SK-N-SH (cell line): ENCODE measurements at regions not wholly inside any gene's neighbourhood (a gene's known extent, or its start where the extent isn't known, plus 50 kb on each side); places are given as distances from the start of the nearest gene placed in this dataset.

Source experiments
- CTCF ChIA-PET: fragments of 300-600, 350-600 bp; formaldehyde crosslinking; extraction: SDS; loops from one replicate; lab custom pipeline; 2021; lab: Yijun Ruan, JAX
- POLR2A ChIA-PET: fragments of 350-600 bp; sonication (Branson Sonifier 250); formaldehyde crosslinking; extraction: SDS; loops from one replicate; lab custom pipeline; 2020; ENCODE audit warnings: antibody characterized with exemption, inconsistent platforms; lab: Yijun Ruan, JAX
- DNase-seq: peaks from one replicate; pipeline ENCODE4 v3.0.0; 2012
- H2AFZ ChIP-seq: fragments of 200-600 bp; sonication (generic); 2 replicates; pipeline ENCODE4 v1.8.1; 2016; ENCODE audit warnings: antibody characterized with exemption, mild to moderate bottlenecking, low read depth
- H3F3A ChIP-seq: fragments of 200-600 bp; sonication (generic); replicated peaks from 2 replicates; pipeline ENCODE3; 2016; ENCODE audit warnings: antibody characterized with exemption, mild to moderate bottlenecking; ENCODE audit not compliant: insufficient read depth
- H3K27ac ChIP-seq, 2 experiments: fragments of 200-500 bp in 1 of 2; fragments of 200-600 bp in 1 of 2; sonication (Bioruptor generic) in 1 of 2; sonication (generic), shearing (Covaris generic) in 1 of 2; 2 replicates each; pipeline versions ENCODE4 v1.5.1 to v1.6.1; 2014 to 2016; ENCODE audit warnings: low read depth in 2 of 2, inconsistent platforms in 1 of 2, low read length in 1 of 2, mild to moderate bottlenecking in 1 of 2, mixed read lengths in 1 of 2
- H3K27me3 ChIP-seq: fragments of 200-600 bp; sonication (generic), shearing (Covaris generic); 2 replicates; pipeline ENCODE4 v1.6.1; 2016; ENCODE audit warnings: mixed run types; ENCODE audit not compliant: insufficient read depth
- H3K36me3 ChIP-seq, 2 experiments: fragments of 200-500 bp in 1 of 2; fragments of 200-600 bp in 1 of 2; sonication (Bioruptor generic) in 1 of 2; sonication (generic) in 1 of 2; replicated peaks in 1 of 2; 2 replicates each; pipeline versions ENCODE3 to v1.5.1; 2014 to 2016; ENCODE audit warnings: low read length in 1 of 2, mild to moderate bottlenecking in 1 of 2; ENCODE audit not compliant: insufficient read depth in 2 of 2, control insufficient read depth in 1 of 2
- H3K4me1 ChIP-seq, 2 experiments: fragments of 200-500 bp in 1 of 2; fragments of 200-600 bp in 1 of 2; sonication (Bioruptor generic) in 1 of 2; sonication (generic), shearing (Covaris generic) in 1 of 2; 2 replicates each; pipeline versions ENCODE4 v1.5.1 to v1.6.1; 2014 to 2016; ENCODE audit warnings: low read depth in 1 of 2, low read length in 1 of 2, mixed run types in 1 of 2; ENCODE audit not compliant: insufficient read depth in 2 of 2, control insufficient read depth in 1 of 2
- H3K4me2 ChIP-seq: fragments of 200-600 bp; sonication (generic), shearing (Covaris generic); 2 replicates; pipeline ENCODE4 v1.6.1; 2017; ENCODE audit warnings: mixed run types
- H3K4me3 ChIP-seq, 2 experiments: fragments of 200-500 bp in 1 of 2; fragments of 200-600 bp in 1 of 2; sonication (Bioruptor generic) in 1 of 2; sonication (generic), shearing (Covaris generic) in 1 of 2; 2 replicates each; pipeline versions ENCODE4 v1.5.1 to v1.8.1; 2014 to 2016; ENCODE audit warnings: low read depth in 2 of 2, inconsistent platforms in 1 of 2, low read length in 1 of 2, mild to moderate bottlenecking in 1 of 2, mixed read lengths in 1 of 2, moderate library complexity in 1 of 2
- H3K79me2 ChIP-seq: fragments of 200-600 bp; sonication (generic); 2 replicates; pipeline ENCODE4 v1.8.1; 2017; ENCODE audit warnings: mild to moderate bottlenecking; ENCODE audit not compliant: insufficient read depth
- H3K9ac ChIP-seq: fragments of 200-600 bp; sonication (generic); 2 replicates; pipeline ENCODE4 v1.6.1; 2017; ENCODE audit warnings: mixed run types
- H3K9me2 ChIP-seq: fragments of 200-600 bp; sonication (generic); 2 replicates; pipeline ENCODE4 v1.6.1; 2017; ENCODE audit warnings: mixed run types
- H3K9me3 ChIP-seq: fragments of 200-600 bp; sonication (generic); 2 replicates; pipeline ENCODE4 v1.6.1; 2017; ENCODE audit warnings: mixed run types, mild to moderate bottlenecking, moderate library complexity
- H4K20me1 ChIP-seq: fragments of 200-600 bp; sonication (generic); 2 replicates; pipeline ENCODE4 v1.6.1; 2017; ENCODE audit warnings: mild to moderate bottlenecking, mixed run types; ENCODE audit not compliant: insufficient read depth
- CHD2 ChIP-seq: fragments of 150-350 bp; IDR thresholded peaks from 2 replicates; pipeline ENCODE4 v1.6.1; 2018; ENCODE audit warnings: low read length; ENCODE audit not compliant: partially characterized antibody
- ELF1 ChIP-seq: IDR thresholded peaks from 2 replicates; pipeline ENCODE4 v1.4.0; 2012
- EZH2phosphoT487 ChIP-seq: fragments of 200-600 bp; sonication (generic); IDR thresholded peaks from 2 replicates; pipeline ENCODE4 v1.6.1; 2017; ENCODE audit warnings: low read depth, mixed run types, mild to moderate bottlenecking, antibody characterized with exemption, moderate library complexity, borderline replicate concordance
- FOXJ3 ChIP-seq: sonication (generic); formaldehyde crosslinking; IDR thresholded peaks from 2 replicates; pipeline ENCODE4 v1.5.1; 2020; ENCODE audit warnings: mild to moderate bottlenecking, missing genetic modification reagents
- GABPA ChIP-seq: IDR thresholded peaks from 2 replicates; pipeline ENCODE4 v1.4.0; 2012; ENCODE audit warnings: low read depth, mild to moderate bottlenecking
- MXI1 ChIP-seq: IDR thresholded peaks from 2 replicates; pipeline ENCODE4 v1.6.1; 2012; ENCODE audit warnings: mild to moderate bottlenecking, low read depth, low read length, improper control_type of control experiment
- NFIC ChIP-seq: IDR thresholded peaks from 2 replicates; pipeline ENCODE4 v1.4.0; 2012; ENCODE audit warnings: borderline replicate concordance
- POLR2AphosphoS5 ChIP-seq: IDR thresholded peaks from 2 replicates; pipeline ENCODE4 v1.6.1; 2012; ENCODE audit warnings: low read depth, low read length
- RAD21 ChIP-seq: IDR thresholded peaks from 2 replicates; pipeline ENCODE4 v1.6.1; 2012; ENCODE audit warnings: mild to moderate bottlenecking, low read length
- RCOR1 ChIP-seq: fragments of 150-350 bp; IDR thresholded peaks from 2 replicates; pipeline ENCODE4 v1.6.1; 2017; ENCODE audit warnings: antibody characterized with exemption, low read length
- RFX5 ChIP-seq: IDR thresholded peaks from 2 replicates; pipeline ENCODE4 v1.6.1; 2012; ENCODE audit warnings: mild to moderate bottlenecking, improper control_type of control experiment, low read length
- RXRA ChIP-seq: IDR thresholded peaks from 2 replicates; pipeline ENCODE4 v1.4.0; 2012; ENCODE audit warnings: low read depth, mild to moderate bottlenecking, borderline replicate concordance
- SMC3 ChIP-seq: IDR thresholded peaks from 2 replicates; pipeline ENCODE4 v1.6.1; 2012; ENCODE audit warnings: low read depth, low read length, improper control_type of control experiment
- WGBS: methylation state at CpG from one replicate; pipeline ENCODE4 v1.1.6; 2017; ENCODE audit warnings: low lambda C conversion rate; 5-methylcytosine and 5-hydroxymethylcytosine counted together
- TF ChIP-seq, protein P1 (sequence below): IDR thresholded peaks from 2 replicates; pipeline ENCODE4 v1.4.0; 2012; ENCODE audit warnings: low read depth
- TF ChIP-seq, protein P2 (sequence below): IDR thresholded peaks from 2 replicates; pipeline ENCODE4 v1.6.1; 2012; ENCODE audit warnings: mild to moderate bottlenecking, low read depth, low read length, moderate library complexity
- TF ChIP-seq, protein P3 (sequence below): fragments of 150-350 bp; IDR thresholded peaks from 2 replicates; pipeline ENCODE4 v1.6.1; 2016; ENCODE audit warnings: mild to moderate bottlenecking, low read depth, low read length
- TF ChIP-seq, protein P4 (sequence below): IDR thresholded peaks from 2 replicates; pipeline ENCODE4; 2012

DNA sequence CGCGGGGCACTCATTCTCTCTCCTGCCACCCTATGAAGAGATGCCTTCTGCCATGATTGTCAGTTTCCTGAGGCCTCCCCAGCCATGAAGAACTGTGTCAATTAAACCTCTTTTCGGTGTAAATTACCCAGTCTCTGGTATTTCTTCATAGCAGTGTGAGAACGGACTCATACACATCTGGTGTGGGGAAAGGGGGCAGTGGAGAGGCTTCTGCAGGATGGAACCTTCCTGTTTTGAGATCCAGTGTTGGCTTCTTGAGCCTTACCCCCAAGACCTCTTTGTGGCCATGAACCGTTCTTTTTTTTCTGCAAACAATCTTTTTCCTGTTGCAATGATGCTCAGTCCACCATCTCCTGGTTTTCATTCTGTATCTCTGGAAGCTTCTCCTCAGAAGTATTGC lies 248.4 kb downstream of the PRDM2 start:
- H3K4me1 ChIP-seq: no peaks in the 10 kb centered on the region
- no peaks in the 10 kb centered on the region for H4K20me1 ChIP-seq
- WGBS: 3% methylated on average over 4 of the region's 5 CpGs
- H2AFZ ChIP-seq: no peak overlapping the region
- ChIA-PET CTCF (interaction anchor here (1.2 to 1.6 kb wide), 3 partner anchors 14 to 283 kb away, joined by 3 read pairs; no protein-coding TSS in a partner anchor), POLR2A (no interaction called here)
- no peaks in the 10 kb centered on the region for H3K36me3 ChIP-seq
- no peaks in the 10 kb centered on the region; the same call in 1 of the 2 replicates for H3K27me3 ChIP-seq
- TF ChIP-seq RCOR1 (no peak), RXRA (no peak), ELF1 (no peak), POLR2AphosphoS5 (no peak), MXI1 (no peak), CHD2 (no peak), NFIC (no peak), EZH2phosphoT487 (no peak), GABPA (no peak), RAD21 (no peak), SMC3 (no peak), FOXJ3 (CRISPR knock-in tag) (no peak), RFX5 (no peak)
- TF ChIP-seq, protein P1, sequence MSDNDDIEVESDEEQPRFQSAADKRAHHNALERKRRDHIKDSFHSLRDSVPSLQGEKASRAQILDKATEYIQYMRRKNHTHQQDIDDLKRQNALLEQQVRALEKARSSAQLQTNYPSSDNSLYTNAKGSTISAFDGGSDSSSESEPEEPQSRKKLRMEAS: no peak
- TF ChIP-seq, protein P2, sequence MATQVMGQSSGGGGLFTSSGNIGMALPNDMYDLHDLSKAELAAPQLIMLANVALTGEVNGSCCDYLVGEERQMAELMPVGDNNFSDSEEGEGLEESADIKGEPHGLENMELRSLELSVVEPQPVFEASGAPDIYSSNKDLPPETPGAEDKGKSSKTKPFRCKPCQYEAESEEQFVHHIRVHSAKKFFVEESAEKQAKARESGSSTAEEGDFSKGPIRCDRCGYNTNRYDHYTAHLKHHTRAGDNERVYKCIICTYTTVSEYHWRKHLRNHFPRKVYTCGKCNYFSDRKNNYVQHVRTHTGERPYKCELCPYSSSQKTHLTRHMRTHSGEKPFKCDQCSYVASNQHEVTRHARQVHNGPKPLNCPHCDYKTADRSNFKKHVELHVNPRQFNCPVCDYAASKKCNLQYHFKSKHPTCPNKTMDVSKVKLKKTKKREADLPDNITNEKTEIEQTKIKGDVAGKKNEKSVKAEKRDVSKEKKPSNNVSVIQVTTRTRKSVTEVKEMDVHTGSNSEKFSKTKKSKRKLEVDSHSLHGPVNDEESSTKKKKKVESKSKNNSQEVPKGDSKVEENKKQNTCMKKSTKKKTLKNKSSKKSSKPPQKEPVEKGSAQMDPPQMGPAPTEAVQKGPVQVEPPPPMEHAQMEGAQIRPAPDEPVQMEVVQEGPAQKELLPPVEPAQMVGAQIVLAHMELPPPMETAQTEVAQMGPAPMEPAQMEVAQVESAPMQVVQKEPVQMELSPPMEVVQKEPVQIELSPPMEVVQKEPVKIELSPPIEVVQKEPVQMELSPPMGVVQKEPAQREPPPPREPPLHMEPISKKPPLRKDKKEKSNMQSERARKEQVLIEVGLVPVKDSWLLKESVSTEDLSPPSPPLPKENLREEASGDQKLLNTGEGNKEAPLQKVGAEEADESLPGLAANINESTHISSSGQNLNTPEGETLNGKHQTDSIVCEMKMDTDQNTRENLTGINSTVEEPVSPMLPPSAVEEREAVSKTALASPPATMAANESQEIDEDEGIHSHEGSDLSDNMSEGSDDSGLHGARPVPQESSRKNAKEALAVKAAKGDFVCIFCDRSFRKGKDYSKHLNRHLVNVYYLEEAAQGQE: no peak
- no peaks in the 10 kb centered on the region for H3K79me2 ChIP-seq
- no peaks in the 10 kb centered on the region for H3K9me3 ChIP-seq
- no peak overlapping the region for H3K9ac ChIP-seq
- H3K4me3 ChIP-seq: no peak overlapping the region
- H3F3A ChIP-seq: no peaks in the 10 kb centered on the region
- no peak for DNase-seq
- H3K9me2 ChIP-seq: no peaks in the 10 kb centered on the region
- no peak overlapping the region for H3K4me2 ChIP-seq
- H3K27ac ChIP-seq: no peak overlapping the region

DNA sequence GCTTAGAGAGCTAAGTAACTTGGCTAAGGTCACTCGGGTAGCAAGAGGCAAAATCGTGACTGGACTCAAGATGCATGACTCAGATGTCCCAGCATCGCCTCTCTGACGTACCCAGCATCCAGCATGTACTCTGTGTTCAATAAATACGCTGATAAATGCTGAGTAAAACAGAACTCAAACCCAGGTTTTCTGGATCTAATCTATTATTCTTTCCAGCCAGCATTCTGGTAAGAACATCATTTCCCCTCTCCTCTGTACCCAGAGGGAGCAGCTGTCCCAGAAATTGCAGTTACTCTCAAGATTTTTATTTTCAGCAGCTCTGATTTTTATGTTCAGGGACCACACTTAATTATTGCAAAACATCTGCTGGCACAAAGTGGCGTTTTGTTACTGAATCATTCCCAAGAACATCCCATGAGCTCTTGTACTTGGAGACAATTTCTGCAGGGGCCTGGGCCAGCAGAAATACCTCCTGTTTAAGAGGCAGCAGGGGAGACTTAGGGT lies 249.0 kb downstream of the PRDM2 start:
- TF ChIP-seq, protein P2: no peak
- TF ChIP-seq CHD2 (no peak), RXRA (no peak), GABPA (no peak)
- TF ChIP-seq, protein P3, sequence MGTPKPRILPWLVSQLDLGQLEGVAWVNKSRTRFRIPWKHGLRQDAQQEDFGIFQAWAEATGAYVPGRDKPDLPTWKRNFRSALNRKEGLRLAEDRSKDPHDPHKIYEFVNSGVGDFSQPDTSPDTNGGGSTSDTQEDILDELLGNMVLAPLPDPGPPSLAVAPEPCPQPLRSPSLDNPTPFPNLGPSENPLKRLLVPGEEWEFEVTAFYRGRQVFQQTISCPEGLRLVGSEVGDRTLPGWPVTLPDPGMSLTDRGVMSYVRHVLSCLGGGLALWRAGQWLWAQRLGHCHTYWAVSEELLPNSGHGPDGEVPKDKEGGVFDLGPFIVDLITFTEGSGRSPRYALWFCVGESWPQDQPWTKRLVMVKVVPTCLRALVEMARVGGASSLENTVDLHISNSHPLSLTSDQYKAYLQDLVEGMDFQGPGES: no peak
- TF ChIP-seq, protein P4, sequence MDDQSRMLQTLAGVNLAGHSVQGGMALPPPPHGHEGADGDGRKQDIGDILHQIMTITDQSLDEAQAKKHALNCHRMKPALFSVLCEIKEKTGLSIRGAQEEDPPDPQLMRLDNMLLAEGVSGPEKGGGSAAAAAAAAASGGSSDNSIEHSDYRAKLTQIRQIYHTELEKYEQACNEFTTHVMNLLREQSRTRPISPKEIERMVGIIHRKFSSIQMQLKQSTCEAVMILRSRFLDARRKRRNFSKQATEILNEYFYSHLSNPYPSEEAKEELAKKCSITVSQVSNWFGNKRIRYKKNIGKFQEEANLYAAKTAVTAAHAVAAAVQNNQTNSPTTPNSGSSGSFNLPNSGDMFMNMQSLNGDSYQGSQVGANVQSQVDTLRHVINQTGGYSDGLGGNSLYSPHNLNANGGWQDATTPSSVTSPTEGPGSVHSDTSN: no peak
- H3K4me2 ChIP-seq: no peak overlapping the region
- no peaks in the 10 kb centered on the region for H3K36me3 ChIP-seq
- WGBS: 0% methylated on average over 4 of the region's 6 CpGs
- H3K9ac ChIP-seq: no peak overlapping the region
- H3K9me3 ChIP-seq: no peaks in the 10 kb centered on the region
- H2AFZ ChIP-seq: no peak overlapping the region
- H3K9me2 ChIP-seq: no peaks in the 10 kb centered on the region
- H4K20me1 ChIP-seq: no peaks in the 10 kb centered on the region
- no peaks in the 10 kb centered on the region for H3K79me2 ChIP-seq
- no peaks in the 10 kb centered on the region for H3K4me1 ChIP-seq
- DNase-seq: no peak
- ChIA-PET POLR2A (no interaction called here), CTCF (interaction anchor here (1.2 to 1.6 kb wide), 3 partner anchors 13 to 284 kb away, joined by 3 read pairs; no protein-coding TSS in a partner anchor)
- H3K4me3 ChIP-seq: no peak overlapping the region
- H3K27me3 ChIP-seq: no peaks in the 10 kb centered on the region; the same call in 1 of the 2 replicates
- no peaks in the 10 kb centered on the region for H3F3A ChIP-seq
- H3K27ac ChIP-seq: no peak overlapping the region
